ENCODE measurements at regions not wholly inside any gene's neighbourhood (a gene's known extent, or its start where the extent isn't known, plus 50 kb on each side); places are given as distances from the start of the nearest gene placed in this dataset.

DNA sequence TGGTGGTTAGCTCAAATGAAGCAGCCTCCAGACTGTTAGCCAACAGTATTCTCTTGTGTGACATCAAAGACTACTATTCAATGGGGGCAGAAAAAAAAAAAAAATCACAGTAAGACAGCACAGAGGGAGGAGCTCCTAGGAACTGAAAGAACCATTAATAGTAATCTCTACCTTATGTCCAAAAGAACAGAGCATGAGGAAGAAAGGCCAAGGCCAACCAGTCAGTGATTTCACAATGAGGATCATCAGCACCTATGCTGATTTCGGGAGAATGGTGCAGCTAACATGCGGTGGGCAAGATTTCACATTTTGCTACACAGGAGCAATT lies 66.3 kb upstream of the SOX5 start:
- no peak for TF ChIP-seq CTCF (IDR thresholded peaks at IDR 0.05; ENCODE audit: insufficient read depth, low read length, poor library complexity, severe bottlenecking)
- no peak for TF ChIP-seq EZH2phosphoT487 (conservative IDR thresholded peaks at IDR 0.05; ENCODE audit: low read length)
